Activated CD4-positive, alpha-beta T cell treated with anti-CD3 and anti-CD28 coated beads, Interleukin-2, amount 10 ng/mL, durations not matched to agents 7 days and 5 days (primary cell): ENCODE measurements at regions not wholly inside any gene's neighbourhood (a gene's known extent, or its start where the extent isn't known, plus 50 kb on each side); places are given as distances from the start of the nearest gene placed in this dataset.

Experiments
- CTCF ChIA-PET: fragments of 350-600 bp; sonication (Branson Sonifier 250); formaldehyde crosslinking; loops from one replicate; lab custom pipeline; 2021; ENCODE audit warnings: antibody characterized with exemption; lab: Charles Lee
- POLR2A ChIA-PET: fragments of 350-600 bp; sonication (Branson Sonifier 250); formaldehyde crosslinking; loops from one replicate; lab custom pipeline; 2021; ENCODE audit warnings: antibody characterized with exemption; lab: Charles Lee
- DNase-seq: peaks from one replicate; pipeline ENCODE4 v3.0.0-alpha.2; 2020
- H3K27ac Mint-ChIP-seq: one replicate; pipeline ENCODE4 v1.8.0; 2021; ENCODE audit warnings: mild to moderate bottlenecking, moderate library complexity, mixed read lengths
- H3K27me3 Mint-ChIP-seq: one replicate; pipeline ENCODE4 v1.8.0; 2021; ENCODE audit warnings: mixed read lengths
- H3K36me3 Mint-ChIP-seq: one replicate; pipeline ENCODE4 v1.8.0; 2021; ENCODE audit warnings: low read depth, mixed read lengths
- H3K4me1 Mint-ChIP-seq: one replicate; pipeline ENCODE4 v1.8.0; 2021; ENCODE audit warnings: mixed read lengths
- H3K4me3 Mint-ChIP-seq: one replicate; pipeline ENCODE4 v1.8.0; 2021; ENCODE audit warnings: mild to moderate bottlenecking, moderate library complexity, mixed read lengths
- H3K9me3 Mint-ChIP-seq: one replicate; pipeline ENCODE4 v1.8.0; 2021; ENCODE audit warnings: mixed read lengths

DNA sequence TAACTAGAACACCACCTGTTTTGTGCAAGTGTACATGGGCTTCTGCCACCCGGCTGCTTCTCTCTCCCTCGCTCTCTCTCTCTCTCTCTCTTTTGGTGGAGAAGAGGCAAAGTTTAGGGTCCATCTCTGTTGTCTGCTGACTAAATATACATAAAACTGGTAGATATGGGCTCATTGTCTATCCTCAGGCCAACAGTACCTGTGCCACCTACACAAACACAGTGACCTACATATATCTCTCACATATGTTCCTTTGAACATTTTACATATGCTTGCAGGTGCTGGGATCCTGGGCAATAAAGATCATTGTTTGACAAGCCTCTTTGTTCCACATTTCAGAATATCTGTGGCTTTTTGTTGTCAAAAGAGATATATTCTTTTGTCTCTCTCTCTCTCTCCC lies 256.3 kb upstream of the KCNH8 start:
- ChIA-PET POLR2A (no interaction called here), CTCF (interaction anchor here (0.5 to 1.0 kb wide), 3 partner anchors 11 to 1172 kb away, joined by 3 read pairs; no protein-coding TSS in a partner anchor)
- H3K27me3 Mint-ChIP-seq: peaks cover 3% of the 10 kb centered on the region
- no peak overlapping the region for H3K27ac Mint-ChIP-seq
- H3K4me1 Mint-ChIP-seq: peaks cover 23% of the 10 kb centered on the region
- DNase-seq: no peak
- H3K36me3 Mint-ChIP-seq: no peaks in the 10 kb centered on the region
- peaks cover 6% of the 10 kb centered on the region for H3K9me3 Mint-ChIP-seq
- H3K4me3 Mint-ChIP-seq: no peak overlapping the region

DNA sequence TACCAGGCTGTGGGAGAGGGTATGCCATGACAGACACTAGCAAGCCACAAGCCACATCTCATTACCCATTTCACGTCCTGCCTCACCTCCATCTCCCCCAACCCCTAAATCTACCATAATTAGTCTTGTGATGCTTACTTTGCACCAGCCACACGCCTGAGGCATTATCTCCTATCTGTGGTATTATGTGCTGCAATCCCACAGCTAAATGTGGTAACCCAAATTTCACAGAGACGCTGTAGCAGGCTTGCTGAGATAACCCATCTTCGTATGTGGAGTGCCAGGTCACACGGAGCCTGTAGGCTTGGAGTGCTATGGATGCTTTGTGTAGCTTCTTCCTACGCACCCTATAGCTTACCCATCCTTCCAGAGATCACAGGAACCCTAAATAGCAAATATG lies 256.7 kb upstream of the KCNH8 start:
- peak; percentile 23 for DNase-seq
- CTCF ChIA-PET: interaction anchor here (0.5 to 1.0 kb wide), 6 partner anchors 10 to 1922 kb away, joined by 3 read pairs; no protein-coding TSS in a partner anchor
- Mint-ChIP-seq H3K27ac (no peak overlapping the region), H3K4me1 (peaks cover 23% of the 10 kb centered on the region), H3K36me3 (no peaks in the 10 kb centered on the region), H3K9me3 (peaks cover 7% of the 10 kb centered on the region), H3K4me3 (no peak overlapping the region), H3K27me3 (peaks cover 5% of the 10 kb centered on the region)
- POLR2A ChIA-PET: no interaction called here

- CTCF ChIA-PET: no interaction called here
- Mint-ChIP-seq H3K27ac (no peak overlapping the region), H3K4me1 (peaks cover 23% of the 10 kb centered on the region), H3K4me3 (no peak overlapping the region), H3K9me3 (peaks cover 11% of the 10 kb centered on the region), H3K36me3 (no peaks in the 10 kb centered on the region), H3K27me3 (peaks cover 6% of the 10 kb centered on the region)
- POLR2A ChIA-PET: no interaction called here
- no peak for DNase-seq
Measured at GRCh38 chr3:18890449-18890848, 257.9 kb upstream of the KCNH8 start.

GRCh38 chr3:18888819-18889218 lies 259.5 kb upstream of the KCNH8 start:
- Mint-ChIP-seq H3K27me3 (peaks cover 6% of the 10 kb centered on the region), H3K4me1 (peaks cover 23% of the 10 kb centered on the region), H3K27ac (no peak overlapping the region), H3K4me3 (no peak overlapping the region), H3K36me3 (no peaks in the 10 kb centered on the region), H3K9me3 (peaks cover 11% of the 10 kb centered on the region)
- POLR2A ChIA-PET: interaction anchor here (0.6 kb wide), 1 partner anchor 472 kb away, joined by 3 read pairs; no protein-coding TSS in a partner anchor
- CTCF ChIA-PET: no interaction called here
- no peak for DNase-seq

DNA sequence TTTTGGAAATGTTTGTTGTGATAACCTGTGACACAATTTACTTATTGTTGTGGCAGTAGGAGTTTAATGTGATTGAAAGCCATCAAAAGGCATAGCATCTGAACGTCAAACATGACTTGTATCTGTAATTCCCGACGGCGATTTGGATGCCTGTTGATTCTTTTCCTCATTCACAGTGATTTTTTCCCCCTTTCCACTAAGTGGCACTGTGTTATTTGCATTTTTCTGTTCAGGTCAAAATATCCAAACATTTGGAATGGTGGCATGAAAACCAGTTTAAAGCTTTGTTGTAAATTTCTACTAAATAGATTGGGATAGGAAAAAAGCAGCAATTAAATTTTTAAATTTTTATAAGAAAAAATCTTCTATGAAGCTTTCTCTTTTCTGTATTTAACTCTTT lies 259.9 kb upstream of the KCNH8 start:
- POLR2A ChIA-PET: no interaction called here
- peaks cover 11% of the 10 kb centered on the region for H3K9me3 Mint-ChIP-seq
- H3K4me3 Mint-ChIP-seq: no peak overlapping the region
- DNase-seq: no peak
- H3K36me3 Mint-ChIP-seq: no peaks in the 10 kb centered on the region
- CTCF ChIA-PET: no interaction called here
- peaks cover 23% of the 10 kb centered on the region for H3K4me1 Mint-ChIP-seq
- H3K27me3 Mint-ChIP-seq: peaks cover 6% of the 10 kb centered on the region
- H3K27ac Mint-ChIP-seq: no peak overlapping the region

DNA sequence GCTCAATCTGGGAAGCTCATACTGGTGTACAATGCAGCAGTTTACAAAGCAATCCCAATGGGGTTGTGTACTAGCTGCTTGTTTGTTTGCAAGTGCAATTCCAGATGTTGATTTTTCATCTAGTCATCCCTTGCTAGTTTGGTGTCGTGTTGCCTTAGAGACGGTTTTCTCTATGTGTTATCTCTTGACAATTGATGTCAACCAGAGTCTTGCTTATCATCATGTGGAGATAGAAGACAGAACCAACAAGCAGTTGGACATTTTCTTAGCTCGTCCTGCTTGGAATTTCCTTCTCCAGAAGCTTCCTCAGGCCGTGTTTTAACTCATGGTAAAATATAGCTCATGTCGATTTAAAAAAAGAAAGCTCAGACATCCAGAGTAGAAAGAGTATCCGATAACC lies 262.0 kb upstream of the KCNH8 start:
- Mint-ChIP-seq H3K4me3 (no peak overlapping the region), H3K9me3 (peaks cover 14% of the 10 kb centered on the region), H3K27ac (no peak overlapping the region), H3K36me3 (no peaks in the 10 kb centered on the region), H3K27me3 (peaks cover 6% of the 10 kb centered on the region), H3K4me1 (peaks cover 8% of the 10 kb centered on the region)
- DNase-seq: no peak
- POLR2A ChIA-PET: no interaction called here
- CTCF ChIA-PET: interaction anchor here (1.1 kb wide), 1 partner anchor 26 kb away, joined by 3 read pairs; no protein-coding TSS in a partner anchor

DNA sequence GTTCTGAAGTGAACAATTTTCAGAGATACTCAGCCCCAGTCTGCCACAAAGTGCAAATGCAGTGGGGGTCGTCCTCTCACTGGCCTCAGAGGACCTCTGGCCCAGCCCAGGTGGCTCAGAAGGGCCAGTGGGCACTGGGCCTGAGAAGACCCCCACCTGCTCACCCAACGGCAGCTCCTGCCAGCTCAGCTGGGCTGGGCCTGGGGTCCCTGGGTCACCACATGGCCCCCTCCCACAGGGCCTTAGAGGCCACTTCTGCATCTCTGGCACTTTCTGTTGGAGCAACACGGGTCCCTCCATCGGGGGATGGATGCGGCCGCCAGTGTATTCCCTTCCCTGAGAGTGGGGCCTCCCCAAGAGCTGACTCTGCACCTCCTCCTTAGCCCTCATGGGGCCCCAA lies 262.7 kb upstream of the KCNH8 start:
- H3K4me3 Mint-ChIP-seq: no peak overlapping the region
- ChIA-PET CTCF (interaction anchor here (2.1 kb wide), 1 partner anchor 13 kb away, joined by 6 read pairs; no protein-coding TSS in a partner anchor), POLR2A (no interaction called here)
- H3K9me3 Mint-ChIP-seq: peaks cover 11% of the 10 kb centered on the region
- peaks cover 6% of the 10 kb centered on the region for H3K27me3 Mint-ChIP-seq
- H3K4me1 Mint-ChIP-seq: peaks cover 3% of the 10 kb centered on the region
- DNase-seq: no peak
- no peak overlapping the region for H3K27ac Mint-ChIP-seq
- no peaks in the 10 kb centered on the region for H3K36me3 Mint-ChIP-seq

- Mint-ChIP-seq H3K4me3 (no peak overlapping the region), H3K4me1 (peaks cover 3% of the 10 kb centered on the region), H3K36me3 (no peaks in the 10 kb centered on the region), H3K27me3 (peaks cover 6% of the 10 kb centered on the region), H3K9me3 (peaks cover 11% of the 10 kb centered on the region), H3K27ac (no peak overlapping the region)
- ChIA-PET POLR2A (no interaction called here), CTCF (interaction anchor here (2.1 kb wide), 1 partner anchor 11 kb away, joined by 6 read pairs; no protein-coding TSS in a partner anchor)
- DNase-seq: no peak
Measured at GRCh38 chr3:18883571-18883970, 264.7 kb upstream of the KCNH8 start.

DNA sequence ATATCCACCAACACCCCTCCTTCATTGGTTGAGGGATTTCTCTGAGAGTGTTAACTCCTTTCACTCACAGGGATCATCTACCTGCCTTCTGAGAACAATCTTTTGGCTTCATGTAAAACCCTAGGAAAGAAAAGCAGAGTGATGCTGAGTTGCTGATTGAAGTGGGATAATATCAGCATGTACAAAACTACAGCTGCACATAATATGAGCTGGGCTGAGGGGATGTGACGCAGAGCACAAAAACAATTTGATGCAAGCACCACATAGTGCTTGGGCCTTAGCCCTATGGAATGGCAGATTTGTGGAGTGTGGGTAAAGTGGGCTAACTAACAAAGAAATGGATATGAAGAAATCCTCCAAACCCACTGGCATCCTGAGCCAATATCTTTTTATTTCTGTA lies 267.6 kb upstream of the KCNH8 start:
- Mint-ChIP-seq H3K27me3 (no peaks in the 10 kb centered on the region), H3K4me1 (no peaks in the 10 kb centered on the region), H3K27ac (no peak overlapping the region), H3K36me3 (no peaks in the 10 kb centered on the region), H3K9me3 (peaks cover 3% of the 10 kb centered on the region), H3K4me3 (no peak overlapping the region)
- ChIA-PET CTCF (interaction anchor here (1.0 to 1.5 kb wide), 3 partner anchors 11 to 86 kb away, joined by 3 read pairs; no protein-coding TSS in a partner anchor), POLR2A (interaction anchor here (0.8 kb wide), 1 partner anchor 75 kb away, joined by 3 read pairs; no protein-coding TSS in a partner anchor)
- no peak for DNase-seq

DNA sequence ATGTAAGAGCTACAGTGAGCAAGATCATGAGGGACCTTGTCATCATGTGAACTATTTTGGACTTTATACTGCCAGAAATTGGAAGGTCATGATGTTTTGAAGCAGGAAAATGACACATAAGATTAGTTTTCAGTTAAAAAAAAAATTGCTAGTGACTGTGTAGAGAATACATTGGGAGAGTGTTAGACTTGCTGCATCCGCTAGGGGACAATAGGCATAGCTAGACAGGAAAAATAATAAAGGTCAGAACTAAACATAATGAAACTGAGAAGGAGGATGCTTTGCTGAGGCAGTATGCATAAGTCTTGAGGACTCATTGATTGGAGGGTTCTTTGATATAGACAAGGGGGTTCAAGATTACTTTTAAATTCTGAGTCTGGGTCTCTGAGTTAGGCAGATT lies 275.8 kb upstream of the KCNH8 start:
- CTCF ChIA-PET: interaction anchor here (1.2 to 2.1 kb wide), 2 partner anchors 12 to 19 kb away, joined by 3 to 6 read pairs; no protein-coding TSS in a partner anchor
- POLR2A ChIA-PET: no interaction called here
- no peak overlapping the region for H3K27ac Mint-ChIP-seq

DNA sequence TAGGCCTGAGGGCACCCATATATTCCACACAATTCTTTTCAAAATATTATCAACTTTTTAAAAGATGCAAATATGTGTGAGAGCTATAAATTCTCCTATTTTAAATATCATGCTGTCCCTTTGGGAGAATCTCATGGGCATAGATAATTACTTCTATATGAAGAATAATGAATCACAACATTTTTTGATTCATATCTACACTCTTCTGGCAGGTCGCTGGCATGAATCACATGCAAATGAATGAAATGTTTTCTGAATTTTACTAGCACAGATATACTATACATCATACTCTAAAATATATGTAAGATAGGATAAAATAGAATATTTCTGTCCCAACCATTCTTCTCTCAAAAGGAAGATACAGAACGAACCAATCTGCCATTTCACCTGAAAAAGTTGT lies 277.7 kb upstream of the KCNH8 start:
- peaks cover 39% of the 10 kb centered on the region for H3K4me1 Mint-ChIP-seq
- no peak overlapping the region for H3K4me3 Mint-ChIP-seq
- no peak overlapping the region for H3K27ac Mint-ChIP-seq
- H3K36me3 Mint-ChIP-seq: no peaks in the 10 kb centered on the region
- peaks cover 12% of the 10 kb centered on the region for H3K9me3 Mint-ChIP-seq
- no peak for DNase-seq
- no peaks in the 10 kb centered on the region for H3K27me3 Mint-ChIP-seq
- ChIA-PET POLR2A (interaction anchor here (0.6 kb wide), 1 partner anchor 151 kb away, joined by 13 read pairs; no protein-coding TSS in a partner anchor), CTCF (interaction anchor here (0.6 to 1.2 kb wide), 3 partner anchors 19 to 49 kb away, joined by 3 to 4 read pairs (median 3); no protein-coding TSS in a partner anchor)

More for the DNA sequence above, 275.8 kb upstream of the KCNH8 start:
- Mint-ChIP-seq H3K27me3 (no peaks in the 10 kb centered on the region), H3K36me3 (no peaks in the 10 kb centered on the region), H3K9me3 (peaks cover 9% of the 10 kb centered on the region), H3K4me3 (no peak overlapping the region), H3K4me1 (peaks cover 39% of the 10 kb centered on the region)
- DNase-seq: no peak

GRCh38 chr3:18870074-18870640 lies 278.2 kb upstream of the KCNH8 start:
- H3K27ac Mint-ChIP-seq: no peak overlapping the region
- no peaks in the 10 kb centered on the region for H3K36me3 Mint-ChIP-seq
- H3K27me3 Mint-ChIP-seq: no peaks in the 10 kb centered on the region
- H3K4me1 Mint-ChIP-seq: peaks cover 39% of the 10 kb centered on the region
- POLR2A ChIA-PET: interaction anchor here (0.6 kb wide), 1 partner anchor 150 kb away, joined by 13 read pairs; no protein-coding TSS in a partner anchor
- no peak overlapping the region for H3K4me3 Mint-ChIP-seq
- CTCF ChIA-PET: interaction anchor here (0.7 to 1.2 kb wide), 3 partner anchors 9 to 37 kb away, joined by 3 to 4 read pairs (median 3); no protein-coding TSS in a partner anchor
- peaks cover 12% of the 10 kb centered on the region for H3K9me3 Mint-ChIP-seq
- DNase-seq: no peak
